ENCODE measurements at regions not wholly inside any gene's neighbourhood (a gene's known extent, or its start where the extent isn't known, plus 50 kb on each side); places are given as distances from the start of the nearest gene placed in this dataset.

DNA sequence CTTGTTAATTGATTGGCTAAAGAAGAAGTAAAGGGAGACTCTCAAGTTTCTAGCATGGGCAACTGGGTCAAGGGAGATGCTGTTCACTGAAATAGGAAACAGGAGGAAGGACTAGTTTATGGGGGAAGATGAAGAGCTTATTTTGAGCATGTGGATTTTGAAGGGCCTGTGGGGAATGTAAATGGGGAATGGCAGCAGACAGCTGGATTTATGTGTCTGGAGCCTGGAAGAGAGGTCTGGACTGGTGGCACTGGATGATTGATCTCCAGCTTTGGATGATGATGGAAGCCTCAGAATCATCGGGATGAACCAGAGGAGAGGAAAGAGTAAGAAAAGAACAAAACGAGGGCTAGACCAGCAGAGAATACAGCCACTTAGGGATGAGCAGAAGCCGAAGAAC is 54.9 kb upstream of the ENAH start:
- no peak overlapping the region for H3K27ac Mint-ChIP-seq
- DNase-seq (ENCODE audit: low spot score in 2 of 2): no peak
- no peak overlapping the region for H3K4me3 Mint-ChIP-seq
- no peaks in the 10 kb centered on the region for H3K9me3 Mint-ChIP-seq
- H3K36me3 Mint-ChIP-seq: no peaks in the 10 kb centered on the region
- no peak for ATAC-seq (ENCODE audit: low read depth)
- no peaks in the 10 kb centered on the region for H3K4me1 Mint-ChIP-seq
- H3K27me3 Mint-ChIP-seq: peaks cover 2% of the 10 kb centered on the region

DNA sequence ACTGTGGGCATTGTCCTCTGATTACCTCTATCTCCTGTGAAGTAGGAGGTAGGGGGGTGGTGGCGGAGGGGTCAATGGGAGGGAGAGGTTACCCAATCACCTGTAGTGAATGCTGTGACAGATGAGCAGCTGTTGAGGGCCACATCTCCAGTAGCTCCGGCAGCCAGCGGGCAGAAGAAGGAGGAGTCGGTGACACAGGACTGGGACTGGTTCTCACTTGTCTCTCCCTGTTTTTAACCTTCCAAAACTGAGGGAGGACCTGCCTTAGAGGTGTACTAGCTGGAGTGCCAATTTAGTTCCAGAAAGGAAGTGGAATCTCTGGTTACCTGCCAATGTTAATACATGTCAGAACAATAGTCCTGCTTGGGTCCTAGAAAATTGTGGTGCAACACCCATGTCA is 56.2 kb upstream of the ENAH start:
- H3K4me3 Mint-ChIP-seq: no peak overlapping the region

DNA sequence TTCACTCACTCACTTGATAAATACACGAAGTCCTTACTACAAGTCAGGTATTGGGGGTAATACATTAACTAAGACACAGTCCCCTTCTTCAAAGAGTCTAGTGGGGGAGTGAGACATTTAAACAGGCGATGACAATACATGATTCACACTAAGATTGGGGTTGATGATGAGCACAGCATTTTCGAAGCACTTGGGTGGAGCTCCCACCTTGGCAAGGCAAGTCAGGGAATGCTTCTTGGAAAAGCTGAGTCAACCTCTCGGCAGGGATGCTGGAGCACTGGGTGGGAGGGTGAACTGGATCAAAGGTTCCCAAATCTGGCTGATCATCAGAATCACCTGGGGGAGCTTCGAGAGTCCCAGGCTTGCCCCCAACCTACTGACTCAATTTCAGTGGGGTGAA is 57.9 kb upstream of the ENAH start:
- H3K4me3 Mint-ChIP-seq: no peak overlapping the region
- H3K27ac Mint-ChIP-seq: no peak overlapping the region
- ATAC-seq (ENCODE audit: low read depth) (no peak), DNase-seq (ENCODE audit: low spot score in 2 of 2) (no peak)
- H3K9me3 Mint-ChIP-seq: no peaks in the 10 kb centered on the region
- no peaks in the 10 kb centered on the region for H3K36me3 Mint-ChIP-seq
- no peaks in the 10 kb centered on the region for H3K4me1 Mint-ChIP-seq
- peaks cover 2% of the 10 kb centered on the region for H3K27me3 Mint-ChIP-seq

More for the DNA sequence above, 56.2 kb upstream of the ENAH start:
- ATAC-seq (ENCODE audit: low read depth) (no peak), DNase-seq (ENCODE audit: low spot score in 2 of 2) (no peak)
- no peaks in the 10 kb centered on the region for H3K36me3 Mint-ChIP-seq
- no peak overlapping the region for H3K27ac Mint-ChIP-seq
- H3K4me1 Mint-ChIP-seq: no peaks in the 10 kb centered on the region
- H3K27me3 Mint-ChIP-seq: peaks cover 2% of the 10 kb centered on the region
- H3K9me3 Mint-ChIP-seq: no peaks in the 10 kb centered on the region

DNA sequence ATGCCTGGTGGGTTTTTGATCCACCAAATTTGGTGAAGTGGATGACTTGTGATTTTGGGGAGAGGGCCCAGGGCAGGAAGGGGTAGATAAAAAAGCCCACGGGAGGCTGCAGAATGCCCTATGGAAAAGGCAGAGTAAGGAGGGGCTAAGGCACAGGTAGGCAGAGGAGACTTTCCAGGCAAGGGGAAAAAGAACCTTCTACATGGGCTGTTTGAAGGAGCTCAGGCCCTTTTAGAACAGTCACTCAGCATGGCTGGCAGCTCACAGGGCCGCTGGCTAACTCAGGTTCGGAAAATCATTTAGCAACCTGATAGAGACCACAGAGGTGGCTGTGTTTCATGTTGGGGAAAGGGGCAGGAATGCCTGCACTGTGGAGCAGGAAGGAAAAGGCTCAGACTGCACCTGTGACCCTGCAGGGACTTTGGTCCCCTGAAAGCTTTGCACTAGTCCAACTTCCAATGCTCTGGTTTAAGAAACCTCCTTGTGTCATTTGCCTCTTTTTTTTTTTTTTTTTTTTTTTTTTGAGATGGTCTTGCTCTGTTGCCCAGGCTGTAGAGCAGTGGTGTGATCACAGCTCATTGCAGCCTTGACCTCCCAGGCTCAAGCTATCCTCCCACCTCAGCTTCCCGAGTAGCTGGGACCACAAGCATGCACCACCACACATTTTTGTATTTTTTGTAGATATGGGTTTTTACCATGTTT is 58.5 kb upstream of the ENAH start:
- ATAC-seq (ENCODE audit: low read depth) (no peak), DNase-seq (ENCODE audit: low spot score in 2 of 2) (no peak)
- Mint-ChIP-seq H3K27ac (no peak overlapping the region), H3K36me3 (no peaks in the 10 kb centered on the region), H3K9me3 (no peaks in the 10 kb centered on the region), H3K27me3 (peaks cover 2% of the 10 kb centered on the region), H3K4me1 (no peaks in the 10 kb centered on the region), H3K4me3 (no peak overlapping the region)

DNA sequence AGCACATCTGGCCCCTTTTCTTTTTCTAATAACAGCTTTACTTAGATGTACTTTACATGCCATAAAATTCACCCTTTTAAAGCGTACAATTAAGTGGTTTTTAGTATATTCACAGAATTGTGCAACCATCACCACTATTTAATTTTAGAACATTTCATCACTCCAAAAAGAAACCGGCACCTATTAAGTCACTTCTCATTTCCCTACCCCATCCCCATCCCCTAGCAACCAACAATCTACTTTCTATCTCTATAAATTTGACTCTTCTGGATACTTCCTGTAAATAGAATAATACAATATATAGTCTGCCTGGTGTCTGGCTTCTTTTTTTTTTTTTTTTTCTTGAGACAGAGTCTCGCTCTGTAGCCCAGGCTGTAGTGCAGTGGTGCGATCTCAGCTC is 59.5 kb upstream of the ENAH start:
- ATAC-seq (ENCODE audit: low read depth): peak; percentile 42
- Mint-ChIP-seq H3K4me1 (no peaks in the 10 kb centered on the region), H3K36me3 (no peaks in the 10 kb centered on the region), H3K9me3 (no peaks in the 10 kb centered on the region), H3K4me3 (no peak overlapping the region), H3K27ac (no peak overlapping the region), H3K27me3 (no peaks in the 10 kb centered on the region)
- DNase-seq (ENCODE audit: low spot score in 2 of 2): no peak

DNA sequence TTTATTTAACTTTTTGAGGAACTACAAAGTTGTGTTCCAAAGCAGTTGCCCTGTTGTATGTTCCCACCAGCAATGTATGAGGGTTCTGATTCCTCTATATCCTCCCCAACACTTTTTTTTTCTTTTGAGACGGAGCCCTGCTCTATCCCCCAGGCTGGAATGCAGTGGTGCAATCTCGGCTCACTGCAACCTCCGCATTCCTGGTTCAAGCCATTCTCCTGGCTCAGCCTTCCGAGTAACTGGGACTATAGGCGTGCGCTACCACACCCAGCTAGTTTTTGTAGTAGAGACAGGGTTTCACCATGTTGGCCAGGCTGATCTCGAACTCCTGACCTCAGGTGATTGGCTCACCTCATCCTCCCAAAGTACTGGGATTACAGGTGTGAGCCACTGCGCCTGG is 60.4 kb upstream of the ENAH start:
- no peak for ATAC-seq (ENCODE audit: low read depth)
- Mint-ChIP-seq H3K27me3 (no peaks in the 10 kb centered on the region), H3K4me1 (no peaks in the 10 kb centered on the region), H3K36me3 (no peaks in the 10 kb centered on the region), H3K4me3 (no peak overlapping the region), H3K9me3 (no peaks in the 10 kb centered on the region), H3K27ac (no peak overlapping the region)
- DNase-seq (ENCODE audit: low spot score in 2 of 2): no peak

DNA sequence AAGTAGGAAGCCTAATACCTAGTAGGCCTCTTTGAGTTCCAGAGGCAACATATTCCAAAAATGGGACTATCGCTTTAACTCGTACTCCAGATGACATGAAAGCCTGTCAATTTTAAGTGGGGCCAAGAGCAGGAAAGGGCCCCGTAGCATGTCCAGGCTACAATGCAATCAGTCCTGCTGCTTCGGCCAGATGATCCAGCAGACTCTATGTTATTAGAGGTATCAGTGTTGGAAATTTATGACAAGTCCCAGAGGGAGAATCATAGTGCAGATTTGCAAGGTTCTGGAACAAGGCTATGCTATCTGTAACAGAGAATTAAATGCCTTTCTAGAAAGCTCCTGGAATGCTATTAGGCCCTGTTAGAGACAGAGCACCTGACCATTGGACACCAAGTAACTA is 56.7 kb upstream of the SRP9 start:
- H3K4me3 Mint-ChIP-seq: no peak overlapping the region
- no peak overlapping the region for H3K27ac Mint-ChIP-seq
- no peaks in the 10 kb centered on the region for H3K36me3 Mint-ChIP-seq
- H3K9me3 Mint-ChIP-seq: peaks cover 2% of the 10 kb centered on the region
- H3K27me3 Mint-ChIP-seq: peaks cover 7% of the 10 kb centered on the region
- ATAC-seq (ENCODE audit: low read depth) (no peak), DNase-seq (ENCODE audit: low spot score in 2 of 2) (no peak)
- peaks cover 3% of the 10 kb centered on the region for H3K4me1 Mint-ChIP-seq

DNA sequence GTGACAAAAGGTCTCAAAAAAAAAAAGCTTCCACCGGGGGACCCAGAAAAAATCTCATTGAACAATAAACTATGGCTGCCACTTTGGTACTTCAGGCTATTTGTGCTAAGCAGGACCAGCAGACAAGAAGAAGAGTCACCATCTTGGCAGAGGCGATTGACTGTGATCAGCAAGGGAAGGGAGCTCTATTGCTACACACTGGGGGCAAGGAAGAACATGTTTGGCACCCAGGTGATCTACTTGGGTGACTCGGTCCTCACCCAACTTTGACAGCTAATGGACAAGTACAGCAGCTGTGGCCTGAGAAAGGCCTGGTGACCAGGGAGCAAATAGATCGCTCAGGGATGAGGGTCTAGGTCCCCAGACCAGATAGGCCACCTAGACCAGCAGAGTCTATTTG is 53.4 kb upstream of the SRP9 start:
- Mint-ChIP-seq H3K4me3 (no peak overlapping the region), H3K27me3 (peaks cover 9% of the 10 kb centered on the region), H3K4me1 (peaks cover 3% of the 10 kb centered on the region), H3K9me3 (peaks cover 3% of the 10 kb centered on the region), H3K36me3 (no peaks in the 10 kb centered on the region), H3K27ac (no peak overlapping the region)
- no peak for ATAC-seq (ENCODE audit: low read depth)
- no peak for DNase-seq (ENCODE audit: low spot score in 2 of 2)

All from memory B cell (primary cell).